CD4-positive, alpha-beta T cell (primary cell): ENCODE measurements at regions not wholly inside any gene's neighbourhood (a gene's known extent, or its start where the extent isn't known, plus 50 kb on each side); places are given as distances from the start of the nearest gene placed in this dataset.

Experiments
- ATAC-seq: fragments of 200-7000 bp; cut with Tn5 transposase; one replicate; pipeline ENCODE4 v1.10.0; 2022; ENCODE audit warnings: mild to moderate bottlenecking; ENCODE audit not compliant: poor library complexity
- CTCF ChIA-PET: fragments of 350-600 bp; sonication (Branson Sonifier 250); formaldehyde crosslinking; loops from one replicate; lab custom pipeline; 2021; ENCODE audit warnings: antibody characterized with exemption, inconsistent platforms; lab: Charles Lee
- POLR2A ChIA-PET: fragments of 350-600 bp; sonication (Branson Sonifier 250); formaldehyde crosslinking; loops from one replicate; lab custom pipeline; 2021; ENCODE audit warnings: antibody characterized with exemption, inconsistent platforms; lab: Charles Lee
- DNase-seq, 14 experiments: peaks; one replicate each; pipeline ENCODE4 v3.0.0-alpha.2; 2013 to 2020; ENCODE audit warnings: mixed read lengths in 2 of 14
- H3K27ac ChIP-seq, 2 donors: one replicate each; pipeline versions ENCODE4 v1.5.1 to v1.7.0; 2013; ENCODE audit warnings: low read length in 2 of 2, low read depth in 1 of 2, mild to moderate bottlenecking in 1 of 2
- H3K27me3 ChIP-seq, 2 experiments: 1 replicate in 1 of 2; 2 replicates in 1 of 2; pipeline versions ENCODE4 v1.6.1 to v1.7.0; 2013; ENCODE audit warnings: low read length in 2 of 2, control low read depth in 1 of 2, mild to moderate bottlenecking in 1 of 2, moderate library complexity in 1 of 2; ENCODE audit not compliant: insufficient read depth in 2 of 2, control insufficient read depth in 1 of 2
- H3K36me3 ChIP-seq: one replicate; pipeline ENCODE4 v1.6.1; 2013; ENCODE audit warnings: low read length, control low read depth; ENCODE audit not compliant: insufficient read depth
- H3K4me1 ChIP-seq: one replicate; pipeline ENCODE4 v1.6.1; 2013; ENCODE audit warnings: low read length, control low read depth; ENCODE audit not compliant: insufficient read depth
- H3K4me3 ChIP-seq: one replicate; pipeline ENCODE4 v1.5.1; 2013; ENCODE audit warnings: mild to moderate bottlenecking, low read length, moderate library complexity
- H3K9me3 ChIP-seq, 2 experiments: 1 replicate in 1 of 2; 2 replicates in 1 of 2; pipeline versions ENCODE4 v1.6.1 to v1.7.0; 2013; ENCODE audit warnings: low read length in 2 of 2, mild to moderate bottlenecking in 2 of 2, control low read depth in 1 of 2, moderate library complexity in 1 of 2; ENCODE audit not compliant: control insufficient read depth in 1 of 2, insufficient read depth in 1 of 2
- H3K27ac Mint-ChIP-seq: one replicate; pipeline ENCODE4 v1.8.0; 2020; ENCODE audit warnings: mixed read lengths
- H3K27me3 Mint-ChIP-seq: one replicate; pipeline ENCODE4 v1.8.0; 2021; ENCODE audit warnings: mixed read lengths
- H3K36me3 Mint-ChIP-seq: one replicate; pipeline ENCODE4 v1.8.0; 2021; ENCODE audit warnings: low read depth, mixed read lengths
- H3K4me1 Mint-ChIP-seq: one replicate; pipeline ENCODE4 v1.8.0; 2021; ENCODE audit warnings: low read depth, mixed read lengths
- H3K4me3 Mint-ChIP-seq: one replicate; pipeline ENCODE4 v1.8.0; 2020; ENCODE audit warnings: mild to moderate bottlenecking, mixed read lengths
- H3K9me3 Mint-ChIP-seq: one replicate; pipeline ENCODE4 v1.8.0; 2020; ENCODE audit warnings: mixed read lengths
- intact Hi-C, 2 experiments: fragments of 100-400 bp; cut with DNase I in 1 of 2; cut with micrococcal nuclease in 1 of 2; formaldehyde crosslinking; loops; one replicate each; pipeline versions ENCODE4 v1.15.1 to v1.9.0; 2023 to 2025; cut with DNase I, micrococcal nuclease
- TF ChIP-seq, protein P1 (sequence below): fragments of 200-600 bp; IDR thresholded peaks from one replicate; pipeline ENCODE4 v1.8.0; 2022; ENCODE audit warnings: antibody characterized with exemption, mild to moderate bottlenecking

DNA sequence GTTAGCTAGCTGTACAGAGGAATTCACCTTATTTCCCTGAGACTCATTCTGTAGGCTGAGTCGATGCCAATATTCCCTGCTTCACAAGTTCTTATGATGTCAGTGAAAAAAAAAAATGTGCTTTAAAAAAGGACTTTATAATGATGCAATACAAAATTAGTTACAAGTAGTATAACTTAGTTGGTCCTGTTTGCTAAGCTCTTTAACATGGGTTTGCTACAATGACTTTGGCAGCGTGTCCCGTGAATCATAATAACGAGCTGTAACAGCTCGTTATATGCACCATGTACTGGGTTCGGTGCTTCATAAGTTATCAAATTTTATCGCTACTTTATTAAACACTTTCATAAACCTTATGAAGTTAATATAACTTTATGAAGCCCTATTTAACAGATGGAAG is 349.7 kb downstream of the LMX1A start:
- H3K27me3 ChIP-seq: no peaks in the 10 kb centered on the region
- Mint-ChIP-seq H3K36me3 (no peaks in the 10 kb centered on the region), H3K9me3 (peaks cover 2% of the 10 kb centered on the region), H3K27ac (no peak overlapping the region), H3K4me3 (no peak overlapping the region), H3K27me3 (no peaks in the 10 kb centered on the region), H3K4me1 (no peaks in the 10 kb centered on the region)
- intact Hi-C loops: no loop called here
- H3K4me1 ChIP-seq: no peaks in the 10 kb centered on the region
- H3K36me3 ChIP-seq: no peaks in the 10 kb centered on the region
- ChIA-PET POLR2A (no interaction called here), CTCF (no interaction called here)
- H3K9me3 ChIP-seq: no peaks in the 10 kb centered on the region
- H3K4me3 ChIP-seq: no peak overlapping the region
- no peak overlapping the region for H3K27ac ChIP-seq
- DNase-seq: no peak
- no peak for ATAC-seq
- TF ChIP-seq, protein P1, sequence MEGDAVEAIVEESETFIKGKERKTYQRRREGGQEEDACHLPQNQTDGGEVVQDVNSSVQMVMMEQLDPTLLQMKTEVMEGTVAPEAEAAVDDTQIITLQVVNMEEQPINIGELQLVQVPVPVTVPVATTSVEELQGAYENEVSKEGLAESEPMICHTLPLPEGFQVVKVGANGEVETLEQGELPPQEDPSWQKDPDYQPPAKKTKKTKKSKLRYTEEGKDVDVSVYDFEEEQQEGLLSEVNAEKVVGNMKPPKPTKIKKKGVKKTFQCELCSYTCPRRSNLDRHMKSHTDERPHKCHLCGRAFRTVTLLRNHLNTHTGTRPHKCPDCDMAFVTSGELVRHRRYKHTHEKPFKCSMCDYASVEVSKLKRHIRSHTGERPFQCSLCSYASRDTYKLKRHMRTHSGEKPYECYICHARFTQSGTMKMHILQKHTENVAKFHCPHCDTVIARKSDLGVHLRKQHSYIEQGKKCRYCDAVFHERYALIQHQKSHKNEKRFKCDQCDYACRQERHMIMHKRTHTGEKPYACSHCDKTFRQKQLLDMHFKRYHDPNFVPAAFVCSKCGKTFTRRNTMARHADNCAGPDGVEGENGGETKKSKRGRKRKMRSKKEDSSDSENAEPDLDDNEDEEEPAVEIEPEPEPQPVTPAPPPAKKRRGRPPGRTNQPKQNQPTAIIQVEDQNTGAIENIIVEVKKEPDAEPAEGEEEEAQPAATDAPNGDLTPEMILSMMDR: no peak

DNA sequence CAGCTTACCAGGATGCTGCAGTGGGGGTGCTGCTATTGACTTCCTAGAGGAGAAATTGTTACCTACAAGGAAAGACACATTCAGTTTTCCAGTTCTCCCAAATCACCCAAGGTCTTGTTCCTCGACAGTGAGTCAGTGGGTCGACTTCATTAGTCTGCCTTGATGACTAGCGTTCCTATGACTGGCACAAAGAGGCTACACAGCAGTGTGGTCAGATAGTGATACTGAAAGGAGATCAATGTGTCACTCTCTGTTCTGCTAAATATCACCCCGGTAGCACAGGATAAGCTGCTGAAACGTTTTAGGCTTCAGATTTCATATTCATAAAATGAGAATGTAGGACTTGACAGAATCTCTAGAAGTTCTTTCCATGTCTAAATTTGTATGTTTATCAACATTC is 357.4 kb downstream of the LMX1A start:
- DNase-seq: no peak
- Histone ChIP-seq H3K27me3 (no peaks in the 10 kb centered on the region), H3K4me3 (no peak overlapping the region), H3K4me1 (no peaks in the 10 kb centered on the region), H3K27ac (no peak overlapping the region), H3K36me3 (no peaks in the 10 kb centered on the region), H3K9me3 (no peaks in the 10 kb centered on the region)
- intact Hi-C loops: no loop called here
- no peaks in the 10 kb centered on the region for H3K36me3 Mint-ChIP-seq
- TF ChIP-seq, protein P1: no peak
- H3K27ac Mint-ChIP-seq: no peak overlapping the region
- no peaks in the 10 kb centered on the region for H3K27me3 Mint-ChIP-seq
- H3K4me3 Mint-ChIP-seq: no peak overlapping the region
- ATAC-seq: no peak
- H3K4me1 Mint-ChIP-seq: no peaks in the 10 kb centered on the region
- ChIA-PET CTCF (no interaction called here), POLR2A (no interaction called here)
- H3K9me3 Mint-ChIP-seq: peaks cover 4% of the 10 kb centered on the region

DNA sequence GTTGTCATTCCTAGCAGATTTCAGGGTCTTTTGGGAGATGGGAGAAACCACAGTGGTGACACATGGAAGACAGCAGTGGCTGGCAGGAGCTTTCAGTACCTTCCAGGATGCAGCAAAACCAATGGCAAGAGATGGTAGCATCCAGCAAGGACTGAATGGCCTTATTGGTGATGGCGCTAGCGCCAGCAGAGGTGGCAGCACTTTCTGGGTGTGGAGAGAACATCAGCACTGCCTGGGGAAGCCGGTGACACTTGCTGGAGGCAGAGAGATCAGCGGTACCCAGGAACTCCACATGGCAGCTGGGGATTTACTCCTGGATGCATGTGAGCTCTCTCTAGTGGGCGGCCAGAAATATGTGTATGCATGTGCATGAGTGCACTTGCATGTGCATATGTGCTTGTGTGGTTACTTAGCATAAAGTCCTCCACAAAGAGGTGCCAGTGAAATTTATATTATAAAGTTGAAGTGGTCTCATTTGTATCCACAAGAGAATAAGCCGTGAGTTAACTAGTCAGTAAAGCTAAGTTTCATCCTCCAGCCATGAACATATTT is 364.7 kb downstream of the LMX1A start:
- H3K27me3 ChIP-seq: no peaks in the 10 kb centered on the region
- H3K27ac ChIP-seq: no peak overlapping the region
- Mint-ChIP-seq H3K9me3 (no peaks in the 10 kb centered on the region), H3K27ac (no peak overlapping the region), H3K27me3 (no peaks in the 10 kb centered on the region), H3K4me1 (no peaks in the 10 kb centered on the region), H3K4me3 (no peak overlapping the region), H3K36me3 (no peaks in the 10 kb centered on the region)
- H3K36me3 ChIP-seq: no peaks in the 10 kb centered on the region
- intact Hi-C loops: no loop called here
- no peak overlapping the region for H3K4me3 ChIP-seq
- no peaks in the 10 kb centered on the region for H3K4me1 ChIP-seq
- H3K9me3 ChIP-seq: peaks cover 0 to 3% of the 10 kb centered on the region in 2 experiments
- no peak for DNase-seq
- POLR2A ChIA-PET: no interaction called here
- ATAC-seq: no peak
- TF ChIP-seq, protein P1: no peak
- CTCF ChIA-PET: no interaction called here
